GM23248 (cell line): ENCODE measurements at regions not wholly inside any gene's neighbourhood (a gene's known extent, or its start where the extent isn't known, plus 50 kb on each side); places are given as distances from the start of the nearest gene placed in this dataset.

ENCODE experiments used
- EZH2 ChIP-seq: fragments of 200-600 bp; sonication (generic); IDR thresholded peaks from 2 replicates; pipeline ENCODE4 v1.6.1; 2018; ENCODE audit warnings: antibody characterized with exemption, mild to moderate bottlenecking; ENCODE audit not compliant: insufficient read depth, poor library complexity, severe bottlenecking
- EZH2phosphoT487 ChIP-seq: fragments of 200-600 bp; sonication (generic); IDR thresholded peaks from 2 replicates; pipeline ENCODE4 v1.6.1; 2018; ENCODE audit warnings: antibody characterized with exemption, moderate library complexity, mild to moderate bottlenecking, low read depth; ENCODE audit not compliant: insufficient read depth

DNA sequence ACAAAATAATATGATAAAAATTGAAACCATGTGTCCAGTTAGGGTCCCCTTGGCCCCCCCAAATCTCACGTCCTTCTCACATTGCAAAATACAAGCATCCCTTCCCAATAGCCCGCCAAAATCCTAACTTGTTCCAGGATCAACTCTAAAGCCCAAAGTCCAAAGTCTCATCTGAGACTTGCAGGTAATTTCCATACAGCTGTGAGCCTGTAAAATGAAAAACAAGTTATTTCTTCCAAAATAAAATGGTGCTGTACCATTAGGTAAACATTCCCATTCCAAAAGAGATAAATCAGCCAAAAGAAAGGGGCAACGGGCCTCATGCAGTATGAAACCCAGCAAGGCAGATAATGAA is 51.0 kb upstream of the COBL start:
- TF ChIP-seq EZH2phosphoT487 = no peak
- TF ChIP-seq EZH2 = no peak
